ENCODE measurements at regions not wholly inside any gene's neighbourhood (a gene's known extent, or its start where the extent isn't known, plus 50 kb on each side); places are given as distances from the start of the nearest gene placed in this dataset.

- TF ChIP-seq TARDBP (IDR thresholded peaks at IDR 0.05) (no peak), FOXK2 (IDR thresholded peaks at IDR 0.05) (no peak), ARNT (IDR thresholded peaks at IDR 0.05) (no peak), ZNF384 (IDR thresholded peaks at IDR 0.05) (no peak), PKNOX1 (IDR thresholded peaks at IDR 0.05) (no peak), SP1 (IDR thresholded peaks at IDR 0.05) (no peak), FOXM1 (IDR thresholded peaks at IDR 0.05; ENCODE audit: borderline replicate concordance) (no peak), BHLHE40 (IDR thresholded peaks at IDR 0.05; ENCODE audit: borderline replicate concordance) (no peak), HDGF (IDR thresholded peaks at IDR 0.05; ENCODE audit: borderline replicate concordance) (no peak), FOXA1 (IDR thresholded peaks at IDR 0.05) (no peak), L3MBTL2 (conservative IDR thresholded peaks at IDR 0.05) (no peak), SUZ12 (IDR thresholded peaks at IDR 0.05) (no peak), CTBP1 (IDR thresholded peaks at IDR 0.05; ENCODE audit: borderline replicate concordance) (no peak)
Observed at GRCh38 chr6:164991573-164991972, 317.8 kb downstream of the C6orf118 start.

Measured in HEK293T (cell line).